SK-N-SH (cell line): ENCODE measurements at regions not wholly inside any gene's neighbourhood (a gene's known extent, or its start where the extent isn't known, plus 50 kb on each side); places are given as distances from the start of the nearest gene placed in this dataset.

Experiments used
- CTCF ChIA-PET: fragments of 300-600, 350-600 bp; formaldehyde crosslinking; extraction: SDS; loops from one replicate; lab custom pipeline; 2021; lab: Yijun Ruan, JAX
- POLR2A ChIA-PET: fragments of 350-600 bp; sonication (Branson Sonifier 250); formaldehyde crosslinking; extraction: SDS; loops from one replicate; lab custom pipeline; 2020; ENCODE audit warnings: antibody characterized with exemption, inconsistent platforms; lab: Yijun Ruan, JAX
- DNase-seq: peaks from one replicate; pipeline ENCODE4 v3.0.0; 2012
- H2AFZ ChIP-seq: fragments of 200-600 bp; sonication (generic); 2 replicates; pipeline ENCODE4 v1.8.1; 2016; ENCODE audit warnings: antibody characterized with exemption, mild to moderate bottlenecking, low read depth
- H3F3A ChIP-seq: fragments of 200-600 bp; sonication (generic); replicated peaks from 2 replicates; pipeline ENCODE3; 2016; ENCODE audit warnings: antibody characterized with exemption, mild to moderate bottlenecking; ENCODE audit not compliant: insufficient read depth
- H3K27ac ChIP-seq, 2 experiments: fragments of 200-500 bp in 1 of 2; fragments of 200-600 bp in 1 of 2; sonication (Bioruptor generic) in 1 of 2; sonication (generic), shearing (Covaris generic) in 1 of 2; 2 replicates each; pipeline versions ENCODE4 v1.5.1 to v1.6.1; 2014 to 2016; ENCODE audit warnings: low read depth in 2 of 2, inconsistent platforms in 1 of 2, low read length in 1 of 2, mild to moderate bottlenecking in 1 of 2, mixed read lengths in 1 of 2
- H3K27me3 ChIP-seq: fragments of 200-600 bp; sonication (generic), shearing (Covaris generic); 2 replicates; pipeline ENCODE4 v1.6.1; 2016; ENCODE audit warnings: mixed run types; ENCODE audit not compliant: insufficient read depth
- H3K36me3 ChIP-seq, 2 experiments: fragments of 200-500 bp in 1 of 2; fragments of 200-600 bp in 1 of 2; sonication (Bioruptor generic) in 1 of 2; sonication (generic) in 1 of 2; replicated peaks in 1 of 2; 2 replicates each; pipeline versions ENCODE3 to v1.5.1; 2014 to 2016; ENCODE audit warnings: low read length in 1 of 2, mild to moderate bottlenecking in 1 of 2; ENCODE audit not compliant: insufficient read depth in 2 of 2, control insufficient read depth in 1 of 2
- H3K4me1 ChIP-seq, 2 experiments: fragments of 200-500 bp in 1 of 2; fragments of 200-600 bp in 1 of 2; sonication (Bioruptor generic) in 1 of 2; sonication (generic), shearing (Covaris generic) in 1 of 2; 2 replicates each; pipeline versions ENCODE4 v1.5.1 to v1.6.1; 2014 to 2016; ENCODE audit warnings: low read depth in 1 of 2, low read length in 1 of 2, mixed run types in 1 of 2; ENCODE audit not compliant: insufficient read depth in 2 of 2, control insufficient read depth in 1 of 2
- H3K4me2 ChIP-seq: fragments of 200-600 bp; sonication (generic), shearing (Covaris generic); 2 replicates; pipeline ENCODE4 v1.6.1; 2017; ENCODE audit warnings: mixed run types
- H3K4me3 ChIP-seq, 2 experiments: fragments of 200-500 bp in 1 of 2; fragments of 200-600 bp in 1 of 2; sonication (Bioruptor generic) in 1 of 2; sonication (generic), shearing (Covaris generic) in 1 of 2; 2 replicates each; pipeline versions ENCODE4 v1.5.1 to v1.8.1; 2014 to 2016; ENCODE audit warnings: low read depth in 2 of 2, inconsistent platforms in 1 of 2, low read length in 1 of 2, mild to moderate bottlenecking in 1 of 2, mixed read lengths in 1 of 2, moderate library complexity in 1 of 2
- H3K79me2 ChIP-seq: fragments of 200-600 bp; sonication (generic); 2 replicates; pipeline ENCODE4 v1.8.1; 2017; ENCODE audit warnings: mild to moderate bottlenecking; ENCODE audit not compliant: insufficient read depth
- H3K9ac ChIP-seq: fragments of 200-600 bp; sonication (generic); 2 replicates; pipeline ENCODE4 v1.6.1; 2017; ENCODE audit warnings: mixed run types
- H3K9me2 ChIP-seq: fragments of 200-600 bp; sonication (generic); 2 replicates; pipeline ENCODE4 v1.6.1; 2017; ENCODE audit warnings: mixed run types
- H3K9me3 ChIP-seq: fragments of 200-600 bp; sonication (generic); 2 replicates; pipeline ENCODE4 v1.6.1; 2017; ENCODE audit warnings: mixed run types, mild to moderate bottlenecking, moderate library complexity
- H4K20me1 ChIP-seq: fragments of 200-600 bp; sonication (generic); 2 replicates; pipeline ENCODE4 v1.6.1; 2017; ENCODE audit warnings: mild to moderate bottlenecking, mixed run types; ENCODE audit not compliant: insufficient read depth
- CTCF ChIP-seq: fragments of 200-600 bp; sonication (generic); IDR thresholded peaks from 2 replicates; pipeline ENCODE4 v1.6.1; 2017; ENCODE audit warnings: antibody characterized with exemption, mild to moderate bottlenecking, moderate library complexity
- EP300 ChIP-seq, 2 experiments: IDR thresholded peaks; 2 replicates each; pipeline versions ENCODE4 v1.4.0 to v1.6.1; 2012; ENCODE audit warnings: borderline replicate concordance in 1 of 2, low read depth in 1 of 2, low read length in 1 of 2
- FOSL2 ChIP-seq: IDR thresholded peaks from 2 replicates; pipeline ENCODE4 v1.4.0; 2012; ENCODE audit warnings: low read depth, mild to moderate bottlenecking, moderate library complexity, borderline replicate concordance
- FOXJ3 ChIP-seq: sonication (generic); formaldehyde crosslinking; IDR thresholded peaks from 2 replicates; pipeline ENCODE4 v1.5.1; 2020; ENCODE audit warnings: mild to moderate bottlenecking, missing genetic modification reagents
- FOXM1 ChIP-seq: IDR thresholded peaks from 2 replicates; pipeline ENCODE4 v1.4.0; 2012; ENCODE audit warnings: low read depth, mild to moderate bottlenecking
- GABPA ChIP-seq: IDR thresholded peaks from 2 replicates; pipeline ENCODE4 v1.4.0; 2012; ENCODE audit warnings: low read depth, mild to moderate bottlenecking
- JUND ChIP-seq: IDR thresholded peaks from 2 replicates; pipeline ENCODE4 v1.4.0; 2012
- MAX ChIP-seq: IDR thresholded peaks from 2 replicates; pipeline ENCODE4 v1.4.0; 2012; ENCODE audit warnings: low read depth
- PBX3 ChIP-seq: IDR thresholded peaks from 2 replicates; pipeline ENCODE4; 2012
- REST ChIP-seq: IDR thresholded peaks from 2 replicates; pipeline ENCODE4 v1.6.1; 2012; ENCODE audit warnings: mild to moderate bottlenecking, low read depth, low read length, moderate library complexity
- SMC3 ChIP-seq: IDR thresholded peaks from 2 replicates; pipeline ENCODE4 v1.6.1; 2012; ENCODE audit warnings: low read depth, low read length, improper control_type of control experiment
- TAF1 ChIP-seq: IDR thresholded peaks from 2 replicates; pipeline ENCODE4 v1.6.1; 2012; ENCODE audit warnings: low read depth, mild to moderate bottlenecking, low read length, moderate library complexity, borderline replicate concordance
- USF1 ChIP-seq: IDR thresholded peaks from 2 replicates; pipeline ENCODE4 v1.4.0; 2012; ENCODE audit warnings: low read depth, borderline replicate concordance
- USF2 ChIP-seq: fragments of 150-350 bp; IDR thresholded peaks from 2 replicates; pipeline ENCODE4 v1.6.1; 2017; ENCODE audit warnings: antibody characterized with exemption, low read length, low read depth, borderline replicate concordance
- WGBS: methylation state at CpG from one replicate; pipeline ENCODE4 v1.1.6; 2017; ENCODE audit warnings: low lambda C conversion rate; 5-methylcytosine and 5-hydroxymethylcytosine counted together

- Histone ChIP-seq H3K9me2 (no peaks in the 10 kb centered on the region), H3K9me3 (no peaks in the 10 kb centered on the region), H3F3A (no peaks in the 10 kb centered on the region), H3K27me3 (no peaks in the 10 kb centered on the region), H3K79me2 (no peaks in the 10 kb centered on the region)
- TF ChIP-seq CTCF: no peak
- TF ChIP-seq SMC3: no peak
- TF ChIP-seq GABPA: no peak
- TF ChIP-seq EP300 (IDR thresholded peaks at IDR 0.05; ENCODE audit: borderline replicate concordance in 1 of 2, low read depth in 1 of 2, low read length in 1 of 2): no peak
- TF ChIP-seq USF1: no peak
- no peak for TF ChIP-seq PBX3
- TF ChIP-seq, all 33 proteins: peak for 0
- ChIA-PET POLR2A (no interaction called here), CTCF (interaction anchor here (1.0 to 1.6 kb wide), 2 partner anchors 14 to 39 kb away, joined by 3 to 8 read pairs; no protein-coding TSS in a partner anchor)
- Histone ChIP-seq H3K36me3 (no peaks in the 10 kb centered on the region), H3K27ac (no peak overlapping the region), H3K4me2 (no peak overlapping the region), H3K4me3 (no peak overlapping the region), H3K4me1 (no peaks in the 10 kb centered on the region), H2AFZ (no peak overlapping the region), H3K9ac (no peak overlapping the region), H4K20me1 (no peaks in the 10 kb centered on the region)
- 75% methylated on average over 9 of the region's 9 CpGs for WGBS
- DNase-seq: no peak
Measured at GRCh38 chr15:67902579-67903009, 62.7 kb upstream of the RNU6-1 start.

- H3K4me3 ChIP-seq: no peak overlapping the region
- H2AFZ ChIP-seq: no peak overlapping the region
- POLR2A ChIA-PET: no interaction called here
- H3K79me2 ChIP-seq: no peaks in the 10 kb centered on the region
- CTCF ChIA-PET: interaction anchor here (1.1 kb wide), 1 partner anchor 40 kb away, joined by 5 read pairs; no protein-coding TSS in a partner anchor
- H3K9me2 ChIP-seq: no peaks in the 10 kb centered on the region
- no peaks in the 10 kb centered on the region for H3K4me1 ChIP-seq
- H3K4me2 ChIP-seq: no peak overlapping the region
- H3F3A ChIP-seq: no peaks in the 10 kb centered on the region
- no peak overlapping the region for H3K9ac ChIP-seq
- H4K20me1 ChIP-seq: no peaks in the 10 kb centered on the region
- no peaks in the 10 kb centered on the region for H3K36me3 ChIP-seq
- no peak for DNase-seq
- no peak overlapping the region for H3K27ac ChIP-seq
- no peaks in the 10 kb centered on the region for H3K27me3 ChIP-seq
- TF ChIP-seq PBX3: no peak
- TF ChIP-seq SMC3: no peak
- no peak for TF ChIP-seq JUND
- TF ChIP-seq TAF1: no peak
- no peak for TF ChIP-seq EP300 (IDR thresholded peaks at IDR 0.05; ENCODE audit: borderline replicate concordance in 1 of 2, low read depth in 1 of 2, low read length in 1 of 2)
- TF ChIP-seq REST: no peak
- TF ChIP-seq FOXM1: no peak
- TF ChIP-seq USF2: no peak
- TF ChIP-seq FOXJ3 (CRISPR knock-in tag): no peak
- no peak for TF ChIP-seq MAX
- TF ChIP-seq FOSL2: no peak
- TF ChIP-seq, all 33 proteins: peak for 0
- H3K9me3 ChIP-seq: no peaks in the 10 kb centered on the region
Measured at GRCh38 chr15:67903708-67904107, 63.9 kb upstream of the RNU6-1 start.
